Suprapubic skin (tissue), 3 donors: ENCODE measurements at regions not wholly inside any gene's neighbourhood (a gene's known extent, or its start where the extent isn't known, plus 50 kb on each side); places are given as distances from the start of the nearest gene placed in this dataset.

Experiments used
- CTCF ChIP-seq, 2 donors: fragments of 200-600 bp in 1 of 2; fragments of 450-650 bp in 1 of 2; sonication (generic) in 1 of 2; IDR thresholded peaks; one replicate each; pipeline ENCODE4 v1.5.1; 2016 to 2019; ENCODE audit warnings: antibody characterized with exemption in 2 of 2, mild to moderate bottlenecking in 1 of 2, moderate library complexity in 1 of 2
- EP300 ChIP-seq: sonication (generic); formaldehyde crosslinking; IDR thresholded peaks from one replicate; pipeline ENCODE4 v1.6.1; 2017; ENCODE audit warnings: antibody characterized with exemption

- no peak for TF ChIP-seq CTCF (IDR thresholded peaks at IDR 0.05)
- TF ChIP-seq EP300, result no peak
Measured at GRCh38 chr10:83983578-83984255, 155.6 kb upstream of the GHITM start.
